ENCODE measurements at regions not wholly inside any gene's neighbourhood (a gene's known extent, or its start where the extent isn't known, plus 50 kb on each side); places are given as distances from the start of the nearest gene placed in this dataset.
"Not testable (repeated sequence)": the region's sequence is repeated elsewhere in the genome, so short reads cannot be mapped to it uniquely, and the experiment has no call there.

DNA sequence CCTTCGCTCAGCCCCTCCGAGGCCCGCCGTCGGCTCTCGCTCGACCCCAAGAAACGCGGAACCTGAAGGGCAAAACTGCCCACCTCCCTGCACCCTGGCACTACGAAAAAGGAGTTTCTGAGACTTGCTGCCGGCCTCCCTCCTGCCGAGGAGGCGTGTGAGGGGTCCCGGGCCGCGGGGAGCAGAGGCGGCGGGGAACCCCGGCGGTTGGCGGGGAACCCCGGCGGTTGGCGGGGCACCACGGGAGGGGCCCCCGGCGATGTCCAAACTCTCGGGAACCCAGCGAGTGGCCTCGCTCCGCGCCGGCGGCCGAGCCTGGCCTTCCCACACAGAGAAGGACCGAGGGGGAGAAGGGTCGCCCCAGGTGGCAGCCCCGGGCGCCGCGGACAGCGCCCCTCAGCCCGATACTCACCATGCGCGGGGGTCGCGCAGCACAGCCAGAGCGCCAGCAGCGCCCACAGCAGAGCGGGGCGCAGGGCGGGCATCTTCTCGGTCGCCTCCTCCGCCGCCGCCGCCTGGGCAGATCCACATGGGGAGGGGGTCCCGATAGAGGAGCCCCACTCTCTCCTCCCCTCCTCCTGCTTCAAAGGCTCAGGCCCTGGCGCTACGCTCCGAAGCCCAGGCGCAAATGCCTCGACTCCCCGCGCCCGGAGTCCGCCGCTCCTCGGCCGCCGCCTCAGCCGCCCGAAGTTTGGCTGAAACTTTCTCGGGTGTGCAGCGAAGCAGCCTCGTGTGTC is 69.4 kb upstream of the NUDT4B start:
- H3K27ac ChIP-seq (ENCODE audit: low read depth, low read length), result not testable (repeated sequence)

DNA sequence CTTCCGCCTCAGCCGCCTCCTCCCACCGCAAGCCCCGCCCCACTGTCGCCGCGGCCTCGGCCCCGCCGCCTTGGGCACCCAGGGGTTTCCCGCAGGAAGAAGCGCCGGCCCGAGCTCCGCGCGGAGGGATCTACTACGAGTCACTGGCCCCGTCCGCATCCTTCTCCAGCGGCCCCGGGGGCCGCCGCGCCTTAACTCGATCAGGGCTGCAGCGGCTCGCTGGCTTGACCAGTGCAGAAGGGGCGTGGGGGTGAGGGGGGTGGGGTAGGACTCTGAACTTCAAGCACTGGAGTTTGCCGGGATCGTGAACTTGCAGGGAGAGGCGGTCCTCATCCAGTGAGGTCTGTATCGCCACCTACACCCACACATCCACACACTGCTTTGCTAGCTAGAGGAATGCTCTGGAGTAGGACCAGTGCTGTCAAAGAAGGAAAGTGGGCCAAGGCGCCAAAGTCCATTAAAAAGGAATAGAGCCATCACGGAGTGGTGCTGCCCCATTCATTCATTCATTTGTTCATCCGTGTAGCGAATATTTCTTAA is 68.7 kb upstream of the NUDT4B start:
- H3K4me2 ChIP-seq (ENCODE audit: low read length); H4K20me1 ChIP-seq (ENCODE audit: control insufficient read depth, insufficient read depth, low read depth, low read length); H3F3A ChIP-seq (ENCODE audit: control insufficient read depth, insufficient read depth); H3K27me3 ChIP-seq (ENCODE audit: control insufficient read depth, low read length); H3K36me3 ChIP-seq (ENCODE audit: control insufficient read depth, low read length); H3K4me3 ChIP-seq (ENCODE audit: low read length); H3K27ac ChIP-seq (ENCODE audit: low read depth, low read length); H3K9me2 ChIP-seq (replicated peaks; ENCODE audit: control insufficient read depth, low read length); H3K4me1 ChIP-seq (ENCODE audit: control insufficient read depth, low read length); H3K9me3 ChIP-seq (ENCODE audit: control insufficient read depth, insufficient read depth, low read length); H3K79me2 ChIP-seq (ENCODE audit: control insufficient read depth, low read length): not testable (repeated sequence)

More for the DNA sequence above, 69.4 kb upstream of the NUDT4B start:
- not testable (repeated sequence) for H3K4me1 ChIP-seq (ENCODE audit: control insufficient read depth, low read length); H3K79me2 ChIP-seq (ENCODE audit: control insufficient read depth, low read length); H4K20me1 ChIP-seq (ENCODE audit: control insufficient read depth, insufficient read depth, low read depth, low read length); H3K9me2 ChIP-seq (replicated peaks; ENCODE audit: control insufficient read depth, low read length); H3K9me3 ChIP-seq (ENCODE audit: control insufficient read depth, insufficient read depth, low read length); H3K27me3 ChIP-seq (ENCODE audit: control insufficient read depth, low read length); H3K36me3 ChIP-seq (ENCODE audit: control insufficient read depth, low read length); H3F3A ChIP-seq (ENCODE audit: control insufficient read depth, insufficient read depth)
- H3K4me3 ChIP-seq (ENCODE audit: low read length), result peak overlapping the region; percentile 37; the same call in 1 of the 2 replicates
- H3K4me2 ChIP-seq (ENCODE audit: low read length), result peak overlapping the region; percentile 31; the same call in 1 of the 2 replicates

DNA sequence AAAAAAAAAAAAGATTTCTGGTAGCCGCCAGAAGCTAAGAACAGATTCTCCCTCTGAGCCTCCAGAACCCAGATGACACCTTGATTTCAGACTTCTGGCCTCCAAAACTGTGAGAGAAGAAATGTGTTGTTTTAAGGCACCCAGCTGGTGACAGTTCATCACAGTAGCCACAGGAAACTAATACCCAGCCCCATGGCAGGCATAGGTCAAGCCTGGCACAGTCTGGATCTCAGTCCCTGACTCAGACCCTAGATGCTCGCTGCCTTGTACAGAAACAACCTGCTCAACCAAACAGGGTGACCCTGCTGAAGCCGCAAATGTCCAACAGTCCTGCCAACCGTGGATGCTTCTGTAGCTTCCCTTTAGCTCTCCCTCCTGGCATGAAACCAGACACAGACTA is 61.8 kb upstream of the NUDT4B start:
- H3K9me3 ChIP-seq (ENCODE audit: control insufficient read depth, insufficient read depth, low read length); H3K79me2 ChIP-seq (ENCODE audit: control insufficient read depth, low read length); H3F3A ChIP-seq (ENCODE audit: control insufficient read depth, insufficient read depth); H3K4me3 ChIP-seq (ENCODE audit: low read length); H3K27me3 ChIP-seq (ENCODE audit: control insufficient read depth, low read length); H3K36me3 ChIP-seq (ENCODE audit: control insufficient read depth, low read length); H3K4me2 ChIP-seq (ENCODE audit: low read length); H3K9me2 ChIP-seq (replicated peaks; ENCODE audit: control insufficient read depth, low read length); H4K20me1 ChIP-seq (ENCODE audit: control insufficient read depth, insufficient read depth, low read depth, low read length); H3K4me1 ChIP-seq (ENCODE audit: control insufficient read depth, low read length); H3K27ac ChIP-seq (ENCODE audit: low read depth, low read length): not testable (repeated sequence)

DNA sequence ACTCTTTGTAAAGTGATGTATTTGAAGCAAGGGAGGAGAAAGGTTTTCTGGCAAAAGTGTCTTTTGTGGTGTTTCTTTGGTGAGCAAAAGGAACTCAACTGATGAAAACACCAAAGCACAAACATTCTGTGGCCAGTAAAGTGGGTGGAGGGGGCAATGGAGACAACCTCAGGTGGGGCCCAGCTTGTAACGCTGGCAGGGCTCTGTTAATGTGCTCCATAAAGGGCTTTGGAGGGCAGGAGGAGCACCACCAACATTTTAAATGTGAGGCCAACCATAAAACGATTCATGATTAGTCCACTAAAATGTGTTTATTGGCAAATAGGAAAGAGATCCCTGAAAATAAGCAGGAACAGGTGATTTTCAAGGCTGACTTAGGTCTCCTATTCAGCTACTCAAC is 61.2 kb upstream of the NUDT4B start:
- not testable (repeated sequence) for H3K27ac ChIP-seq (ENCODE audit: low read depth, low read length); H3K27me3 ChIP-seq (ENCODE audit: control insufficient read depth, low read length); H3K9me3 ChIP-seq (ENCODE audit: control insufficient read depth, insufficient read depth, low read length); H3K79me2 ChIP-seq (ENCODE audit: control insufficient read depth, low read length); H3K4me1 ChIP-seq (ENCODE audit: control insufficient read depth, low read length); H3K4me2 ChIP-seq (ENCODE audit: low read length); H4K20me1 ChIP-seq (ENCODE audit: control insufficient read depth, insufficient read depth, low read depth, low read length); H3K9me2 ChIP-seq (replicated peaks; ENCODE audit: control insufficient read depth, low read length); H3F3A ChIP-seq (ENCODE audit: control insufficient read depth, insufficient read depth); H3K36me3 ChIP-seq (ENCODE audit: control insufficient read depth, low read length); H3K4me3 ChIP-seq (ENCODE audit: low read length)

Data from DOHH2 (cell line).